NCI-H2171 treated with DMSO at 0.1 percent for 48 hours (cell line): ENCODE measurements at regions not wholly inside any gene's neighbourhood (a gene's known extent, or its start where the extent isn't known, plus 50 kb on each side); places are given as distances from the start of the nearest gene placed in this dataset.

Source experiments
- DNase-seq: peaks from one replicate; lab custom pipeline; 2025; lab: John Stamatoyannopoulos, UW

- no peak for DNase-seq
Measured at GRCh38 chr13:24050292-24050711, 110.2 kb upstream of the SPATA13 start.

DNA sequence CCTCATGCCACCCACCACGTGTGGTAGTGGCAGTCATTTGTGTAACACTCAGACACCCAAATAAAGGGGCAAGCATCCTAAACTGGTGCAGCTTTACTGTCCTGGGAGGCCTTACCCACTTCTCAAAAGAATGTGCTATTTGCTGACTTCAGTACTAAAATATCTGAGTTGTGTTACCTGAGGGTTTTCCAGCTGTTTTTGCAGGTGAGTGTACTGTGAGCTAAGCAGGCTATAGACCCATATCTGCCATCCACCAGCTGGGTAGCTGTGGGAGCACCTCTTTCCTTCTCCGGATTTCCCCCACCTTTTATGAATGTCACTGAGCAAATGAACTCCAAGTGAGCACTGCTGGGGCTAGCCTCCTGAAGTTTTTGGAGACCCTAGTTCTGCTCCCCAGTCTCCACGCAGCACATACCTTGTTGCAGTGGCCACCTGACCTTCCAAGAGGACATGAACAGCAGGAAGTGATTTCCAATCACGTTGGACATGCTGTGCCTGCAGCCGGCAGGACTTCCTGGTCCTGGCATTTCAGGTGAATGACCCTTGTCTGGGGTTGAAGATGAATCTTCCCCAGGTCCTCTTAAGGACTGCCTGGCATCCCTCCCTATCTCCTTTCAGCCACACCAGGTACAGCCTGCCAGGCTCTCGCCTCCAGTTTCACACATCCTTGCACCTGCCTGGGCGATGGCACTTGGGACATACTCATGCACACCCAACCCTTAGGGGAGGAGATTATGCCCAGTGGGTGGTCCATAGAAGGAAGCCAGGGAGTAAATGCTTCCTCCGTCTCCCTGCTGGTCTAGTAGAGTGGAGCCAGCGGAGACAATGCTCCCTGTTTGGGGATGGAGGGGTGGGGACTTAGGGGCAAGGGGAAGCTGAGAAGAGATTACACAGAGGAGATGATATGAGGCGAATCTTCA is 109.5 kb upstream of the SPATA13 start:
- no peak for DNase-seq

DNA sequence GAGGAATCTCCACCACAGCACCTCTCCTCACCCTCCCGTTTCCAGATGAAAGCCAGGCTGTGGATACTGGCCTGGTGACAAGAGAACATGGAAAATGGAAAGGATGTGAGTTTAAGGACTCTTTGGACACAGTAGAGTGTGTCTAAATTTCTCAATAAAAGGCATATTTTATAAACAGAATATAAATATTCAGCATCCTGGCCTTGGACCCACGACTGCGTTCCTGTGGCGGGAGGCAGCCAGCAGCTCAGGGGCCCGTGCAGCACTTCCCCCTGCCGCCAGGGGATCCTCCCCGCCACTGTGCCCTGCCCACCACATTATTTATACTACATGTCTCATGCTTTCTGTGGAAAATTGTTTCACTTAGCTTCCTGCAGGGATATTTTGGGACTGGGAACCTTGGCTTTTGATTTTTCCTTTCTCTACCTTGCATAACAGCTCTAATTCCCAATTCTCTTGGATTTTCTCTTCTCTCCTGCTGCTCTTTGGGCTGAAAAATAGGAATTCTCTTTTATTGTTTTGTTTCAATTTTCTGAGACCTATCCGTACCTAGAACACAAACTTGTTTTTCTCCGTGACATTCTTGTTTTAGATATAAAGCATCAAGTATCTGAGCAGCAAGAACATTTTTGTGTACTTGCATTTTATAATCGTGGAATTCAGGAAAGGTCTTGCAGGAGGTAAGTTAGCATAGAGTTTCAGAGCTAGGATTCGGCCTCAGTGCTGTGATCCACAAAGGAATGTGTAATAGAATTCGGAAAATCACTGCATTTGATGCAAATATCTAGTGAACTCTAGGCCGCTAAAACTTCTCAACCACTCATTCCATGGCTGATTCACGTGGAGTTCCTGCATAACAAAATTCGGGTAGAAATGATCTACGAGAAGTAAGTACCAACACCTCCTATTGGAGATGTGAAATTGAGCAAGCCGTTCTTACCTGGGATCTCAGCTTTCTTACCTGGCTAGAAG is 107.7 kb upstream of the SPATA13 start:
- no peak for DNase-seq

DNA sequence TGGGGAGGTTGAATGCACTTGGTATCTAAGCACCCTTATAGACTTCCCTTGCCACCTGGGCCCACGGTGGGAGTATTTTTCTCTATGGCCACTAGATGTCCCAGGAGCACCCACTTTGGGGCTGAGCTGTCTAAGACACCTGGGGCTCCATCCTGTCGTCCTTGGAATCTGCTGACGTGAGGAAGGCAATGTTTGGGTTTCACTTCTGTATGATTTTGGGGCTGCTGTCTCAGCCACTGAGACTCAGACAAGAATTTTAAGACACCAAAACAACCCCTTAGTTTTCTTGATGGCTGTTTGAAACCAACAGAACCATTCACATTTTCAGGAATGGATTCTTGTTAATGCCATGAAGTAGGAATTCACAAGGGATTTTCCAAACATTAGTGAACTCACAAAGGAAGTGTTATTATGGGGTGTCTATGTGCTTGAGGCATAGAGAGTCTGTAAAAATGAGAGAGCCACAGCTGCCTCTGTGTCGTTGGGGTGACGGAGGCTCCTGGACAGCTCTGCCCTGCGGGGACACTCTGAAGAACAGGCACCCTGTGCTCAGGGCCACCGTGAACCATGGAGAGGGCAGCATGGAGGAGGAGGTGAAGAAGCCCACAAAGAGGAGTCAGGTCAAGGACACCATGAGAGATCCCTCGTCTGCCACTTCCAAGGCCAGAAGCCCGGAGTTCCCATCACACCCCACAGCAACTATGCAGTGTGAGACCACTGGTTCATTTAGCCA is 106.8 kb upstream of the SPATA13 start:
- DNase-seq, result peak; percentile 50

GRCh38 chr13:24056616-24057137 is 103.8 kb upstream of the SPATA13 start:
- DNase-seq, result no peak

- no peak for DNase-seq
Measured at GRCh38 chr13:24060993-24061392, 99.5 kb upstream of the SPATA13 start.

GRCh38 chr13:24063281-24063877 is 97.1 kb upstream of the SPATA13 start:
- no peak for DNase-seq

- DNase-seq, result no peak
Measured at GRCh38 chr13:24064371-24064770, 96.1 kb upstream of the SPATA13 start.

GRCh38 chr13:24065176-24065575 is 95.3 kb upstream of the SPATA13 start:
- DNase-seq, result no peak

DNA sequence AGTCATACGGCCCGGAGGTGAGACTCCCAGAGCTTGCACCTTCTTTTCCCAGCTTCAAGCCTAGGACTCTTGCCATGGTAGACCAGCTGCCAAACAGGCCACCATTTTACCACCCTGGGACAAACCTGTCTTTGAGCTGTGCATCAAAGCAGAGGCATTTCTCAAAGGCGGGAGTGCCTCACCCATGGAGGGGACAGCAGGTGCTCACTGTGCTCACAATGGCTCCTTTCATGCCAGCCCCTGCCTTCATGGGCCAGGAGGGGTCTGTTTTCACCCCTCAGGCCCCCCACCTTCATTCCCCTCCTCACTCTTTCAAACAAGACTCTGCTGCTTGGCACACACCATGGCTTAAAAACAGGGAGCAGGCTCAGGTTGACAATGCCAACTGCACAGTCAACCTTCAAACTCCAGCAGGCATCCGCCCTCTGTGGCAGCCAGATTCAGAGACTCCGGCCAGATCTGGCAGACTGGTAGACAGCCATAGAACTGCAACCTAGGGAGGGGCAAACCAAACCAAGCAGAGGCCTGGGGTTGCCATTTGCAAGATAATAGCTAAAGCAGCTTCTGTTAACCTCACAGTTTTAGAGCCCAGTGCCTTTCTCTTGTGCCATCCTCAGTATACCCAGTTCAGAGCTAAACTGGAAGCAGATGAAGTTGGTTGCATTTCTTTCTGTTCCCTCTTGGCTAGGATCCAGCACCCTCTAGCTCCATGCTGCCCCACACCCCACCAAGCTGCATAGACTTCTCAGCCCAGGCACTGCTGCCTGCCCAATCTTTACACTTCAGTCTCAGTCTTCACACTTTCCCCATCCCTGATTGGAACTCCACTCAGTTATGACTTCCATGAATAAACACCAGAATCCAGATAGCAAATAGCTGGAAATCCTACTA is 93.9 kb upstream of the SPATA13 start:
- DNase-seq, result no peak

DNA sequence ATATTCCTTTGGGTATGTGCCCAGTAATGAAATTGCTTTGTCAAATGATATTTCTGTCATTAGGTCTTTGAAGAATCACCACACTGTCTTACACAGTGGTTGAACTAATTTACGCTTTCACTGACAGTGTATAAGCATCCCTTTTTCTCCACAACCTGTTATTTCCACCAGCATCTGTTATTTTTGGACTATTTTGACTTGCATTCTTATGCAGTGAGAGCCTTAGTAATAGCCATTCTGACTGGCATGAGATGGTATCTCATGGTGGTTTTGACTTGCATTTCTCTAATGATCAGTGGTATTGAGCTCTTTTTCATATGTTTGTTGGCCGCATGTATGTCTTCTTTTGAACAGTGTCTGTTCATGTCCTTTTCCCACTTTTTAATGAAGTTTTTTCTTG is 92.0 kb upstream of the SPATA13 start:
- DNase-seq, result no peak

- no peak for DNase-seq
Measured at GRCh38 chr13:24071016-24071415, 89.5 kb upstream of the SPATA13 start.

DNA sequence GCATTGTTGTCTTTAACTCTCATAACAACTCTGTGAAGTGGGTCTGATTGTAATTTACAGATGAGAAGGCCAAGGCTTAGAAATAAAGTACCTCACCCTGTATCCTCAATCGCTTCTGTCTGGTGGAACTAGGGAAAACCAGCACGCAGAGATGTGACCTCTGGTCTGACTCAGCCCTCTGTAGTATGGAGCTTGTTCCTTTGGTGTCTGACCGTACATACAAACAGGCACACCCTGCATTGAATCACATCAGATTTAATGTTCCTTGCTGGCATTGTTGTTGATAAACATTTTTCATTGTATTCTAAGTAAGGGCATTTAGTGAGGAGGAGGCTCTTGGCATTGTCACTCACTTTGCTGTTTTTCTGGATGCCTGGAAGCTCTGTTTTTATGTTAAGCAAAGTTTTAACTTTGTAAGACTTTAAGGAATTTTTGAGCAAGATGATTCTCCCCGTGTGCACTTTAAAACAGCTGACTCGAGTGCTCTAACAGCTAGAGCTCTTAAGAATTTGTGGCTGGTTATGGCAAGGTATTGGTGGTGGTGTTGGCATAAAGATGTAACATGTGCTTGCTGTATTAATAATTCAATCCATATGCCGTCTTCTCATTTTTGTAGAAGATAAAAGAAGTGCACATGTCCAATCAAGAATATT is 89.0 kb upstream of the SPATA13 start:
- DNase-seq, result no peak

DNA sequence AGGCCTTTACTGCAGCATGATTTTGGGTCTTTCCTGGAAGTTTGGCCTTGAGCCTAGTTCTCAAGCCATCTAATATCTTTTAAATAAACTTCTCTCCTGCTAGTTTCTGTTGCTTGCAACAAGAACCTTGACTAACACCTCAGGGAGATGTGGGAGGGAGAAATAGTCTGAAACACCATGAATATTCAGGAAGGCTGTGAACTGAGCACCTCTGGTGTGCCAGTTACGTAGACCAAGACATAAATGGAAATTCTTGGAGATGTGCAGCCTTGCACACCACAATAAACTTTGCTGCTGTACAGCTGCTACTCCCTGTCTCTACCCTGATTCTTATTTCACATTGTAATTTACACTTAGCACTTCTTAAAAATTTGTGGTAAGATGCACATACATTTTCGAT is 86.9 kb upstream of the SPATA13 start:
- DNase-seq, result no peak

GRCh38 chr13:24074678-24075077 is 85.8 kb upstream of the SPATA13 start:
- no peak for DNase-seq

DNA sequence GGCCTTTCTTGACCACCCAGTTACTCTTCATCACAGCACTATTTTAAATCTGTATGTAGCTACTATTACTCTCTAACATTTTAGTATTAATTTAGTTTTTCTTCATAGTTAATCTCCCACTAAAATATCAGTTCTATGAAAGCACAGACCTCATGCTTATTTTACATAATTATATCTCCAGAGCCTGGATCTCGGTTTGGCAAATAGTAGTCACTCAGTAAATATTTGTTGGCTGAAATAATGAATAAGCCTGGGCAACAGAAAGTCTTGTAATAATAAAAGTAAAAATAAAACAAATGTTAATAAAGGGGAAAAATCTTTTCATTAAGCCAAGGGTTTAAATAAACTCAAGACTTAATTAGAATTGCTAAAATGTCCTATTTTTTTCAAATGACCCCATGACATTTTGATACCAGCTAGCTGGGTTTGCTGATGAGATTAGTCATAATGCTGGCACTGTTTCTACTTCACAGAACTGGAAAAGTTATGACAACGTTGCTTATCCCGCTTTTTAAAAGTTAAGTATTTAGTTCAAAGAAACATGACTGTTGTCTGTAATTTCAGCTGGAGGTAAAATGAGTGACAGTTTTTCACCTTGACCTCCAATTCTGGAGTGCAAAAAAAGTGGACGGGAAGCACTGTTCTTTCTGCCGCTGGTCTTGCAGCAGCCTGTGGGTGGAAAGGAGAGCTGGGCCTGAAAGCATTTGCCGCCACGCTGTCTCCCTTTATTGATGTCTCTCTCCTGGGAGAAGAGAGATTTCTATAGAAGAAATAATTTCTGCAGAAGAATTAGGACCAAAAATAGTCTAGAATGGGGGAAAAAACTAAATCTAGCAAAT is 85.2 kb upstream of the SPATA13 start:
- DNase-seq, result no peak

GRCh38 chr13:24076109-24076508 is 84.4 kb upstream of the SPATA13 start:
- DNase-seq, result no peak

DNA sequence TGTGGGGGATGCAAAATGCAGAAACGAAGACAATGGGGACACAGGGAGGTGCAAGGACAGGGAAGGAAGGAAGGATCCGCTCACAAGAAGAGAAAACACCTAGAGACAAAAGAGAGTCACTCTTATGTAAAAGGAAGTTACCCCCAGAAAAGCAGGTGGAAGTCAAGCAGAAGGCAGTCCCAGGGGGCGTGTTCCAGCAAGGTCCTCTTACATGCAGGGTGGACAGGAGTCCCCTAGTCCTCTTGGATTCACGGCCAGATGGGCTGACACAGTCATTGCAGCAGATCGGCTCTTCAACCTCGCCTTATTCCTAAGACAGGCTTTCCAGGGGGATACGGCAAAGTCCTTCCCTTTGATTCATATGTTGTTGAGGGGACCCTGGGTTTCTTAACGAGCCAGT is 83.9 kb upstream of the SPATA13 start:
- DNase-seq, result no peak

DNA sequence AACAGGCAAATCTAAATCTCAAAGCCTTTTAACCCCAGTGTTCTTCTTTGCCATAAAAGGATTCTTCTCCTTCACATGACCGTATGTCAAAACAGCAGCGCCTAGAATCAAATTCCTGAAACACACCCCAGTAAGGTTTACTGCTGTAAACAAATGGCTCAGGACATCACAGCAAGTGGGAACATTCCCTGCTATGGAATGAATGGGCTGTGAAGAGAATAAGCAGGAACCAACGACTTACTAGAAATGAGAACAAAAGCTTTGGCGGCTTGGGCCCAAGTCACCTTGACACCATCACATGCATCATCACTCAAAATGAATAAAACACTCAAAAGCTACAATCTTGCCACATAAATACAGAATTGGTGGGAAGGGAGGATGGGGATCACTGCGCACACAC is 80.4 kb upstream of the SPATA13 start:
- no peak for DNase-seq
